Fibroblast of the conjunctiva (primary cell): ENCODE measurements at regions not wholly inside any gene's neighbourhood (a gene's known extent, or its start where the extent isn't known, plus 50 kb on each side); places are given as distances from the start of the nearest gene placed in this dataset.

Experiments used
- DNase-seq: peaks from one replicate; pipeline ENCODE4 v3.0.0-alpha.2; 2010; ENCODE audit warnings: low read depth

- no peak for DNase-seq
Observed at GRCh38 chr15:37165395-37165794, 65.0 kb upstream of the MEIS2 start.

DNA sequence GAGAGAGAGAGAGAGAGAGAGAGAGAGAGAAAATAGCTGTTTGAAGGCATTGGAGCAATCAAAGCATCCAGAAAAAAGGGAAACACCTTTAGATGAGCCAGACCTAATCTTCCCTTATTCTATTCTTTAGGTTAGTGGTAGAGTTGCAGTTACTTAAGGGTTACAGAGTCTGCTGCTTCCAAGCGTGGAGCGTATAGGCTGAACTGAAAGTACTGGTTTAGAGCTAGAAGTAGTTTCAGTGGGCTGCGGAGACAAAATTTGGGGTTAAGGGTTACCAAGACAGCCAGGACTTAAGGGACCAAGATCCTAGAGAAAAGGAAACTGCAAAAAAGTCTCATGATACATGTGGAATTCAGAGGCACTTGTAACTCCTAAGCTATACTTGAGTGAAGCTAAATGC is 66.1 kb upstream of the MEIS2 start:
- no peak for DNase-seq

- DNase-seq: no peak
Observed at GRCh38 chr15:37181339-37181738, 81.0 kb upstream of the MEIS2 start.

- no peak for DNase-seq
Observed at GRCh38 chr15:37199545-37199944, 99.2 kb upstream of the MEIS2 start.

DNA sequence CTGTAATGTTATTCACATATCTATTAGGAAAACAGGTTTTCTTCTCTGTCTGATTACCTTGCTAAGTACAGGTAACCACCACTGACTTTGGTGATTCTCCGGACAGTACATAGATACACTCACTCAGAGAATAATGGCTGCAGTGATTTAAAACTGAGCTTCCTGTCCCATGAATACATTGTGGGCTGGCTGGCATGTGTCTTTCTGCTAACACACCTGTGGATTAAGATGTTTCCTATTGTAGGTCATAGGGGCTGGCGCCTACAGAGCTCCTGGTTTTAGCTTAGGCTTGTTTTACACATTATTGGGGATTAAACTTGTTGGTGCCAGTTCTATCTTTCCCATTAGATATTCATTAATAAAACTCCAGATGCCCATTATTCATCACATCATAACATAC is 102.7 kb upstream of the MEIS2 start:
- DNase-seq: no peak

GRCh38 chr15:37204692-37205091 is 104.3 kb upstream of the MEIS2 start:
- no peak for DNase-seq

DNA sequence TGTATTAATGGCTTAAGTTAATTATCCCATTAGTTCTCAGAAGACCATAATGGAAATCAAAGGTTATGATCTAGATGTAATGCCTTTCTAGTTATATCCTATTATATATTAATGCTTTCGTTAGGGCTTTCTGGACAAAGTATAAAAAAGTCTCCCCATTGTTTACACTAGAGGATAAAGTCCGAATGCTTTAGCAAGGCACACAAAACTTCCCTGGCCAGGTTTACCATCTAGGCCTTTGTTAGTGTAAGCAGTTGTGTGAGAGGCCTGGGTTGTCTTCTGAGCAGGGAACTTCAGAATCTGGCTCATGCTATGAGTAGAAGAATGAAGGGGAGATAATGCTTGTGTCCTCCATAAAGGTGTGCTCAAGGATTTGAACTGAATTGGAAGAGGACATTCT is 106.3 kb upstream of the MEIS2 start:
- no peak for DNase-seq

DNA sequence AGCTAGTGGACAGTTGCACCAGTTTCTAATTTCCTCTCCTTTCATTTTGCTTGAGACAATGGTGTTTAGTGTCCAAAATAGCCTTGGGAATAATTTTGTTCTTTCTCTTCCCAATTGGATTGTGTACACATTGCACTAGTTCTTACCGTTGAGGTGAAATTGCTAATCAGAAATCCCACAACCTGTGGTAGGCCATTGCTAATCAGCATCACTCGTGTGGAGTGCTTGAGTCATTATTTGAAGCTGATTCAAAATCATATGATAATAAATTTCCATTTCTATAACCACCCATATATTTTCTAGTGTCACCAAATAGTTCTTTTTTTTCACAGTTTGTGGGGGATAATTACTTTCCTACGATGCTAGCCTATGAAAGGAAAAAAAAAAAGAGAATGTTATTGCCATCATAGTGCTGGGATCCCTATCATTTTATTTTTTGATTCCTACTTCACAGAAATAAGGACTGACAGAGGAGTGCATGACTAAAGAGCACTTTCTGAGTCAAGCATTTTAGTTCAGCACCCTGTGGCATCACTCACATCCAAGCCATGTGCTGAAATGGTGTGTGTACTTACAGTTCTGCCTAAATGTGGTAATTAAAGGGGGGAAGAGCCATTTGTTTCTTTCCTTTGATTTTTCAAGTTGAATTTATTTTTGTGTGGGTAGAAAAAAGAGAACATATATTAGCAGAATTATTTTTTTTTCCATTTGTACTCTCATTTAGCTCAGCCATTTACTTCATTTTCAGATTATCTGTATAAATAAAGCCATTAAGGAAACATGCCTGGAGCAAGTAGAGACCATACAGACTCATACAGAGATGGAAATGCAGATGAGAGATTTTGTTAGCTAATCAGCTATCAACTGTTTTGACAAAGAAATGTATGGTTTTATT is 108.0 kb upstream of the MEIS2 start:
- no peak for DNase-seq

DNA sequence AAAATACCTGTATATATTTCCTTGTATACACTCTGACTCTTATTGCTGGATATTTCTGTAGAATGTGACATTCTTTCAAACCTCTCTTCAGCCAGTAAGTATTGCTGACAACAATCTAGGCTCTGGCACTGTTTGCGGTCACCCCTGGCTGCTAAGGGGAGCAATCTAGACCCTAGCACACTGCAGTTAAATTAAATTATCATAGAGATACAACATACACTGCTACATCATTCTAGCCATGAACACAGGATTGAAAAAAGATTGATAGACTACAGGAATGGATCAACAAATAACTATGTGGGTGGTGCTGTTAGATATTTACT is 108.7 kb upstream of the MEIS2 start:
- no peak for DNase-seq

DNA sequence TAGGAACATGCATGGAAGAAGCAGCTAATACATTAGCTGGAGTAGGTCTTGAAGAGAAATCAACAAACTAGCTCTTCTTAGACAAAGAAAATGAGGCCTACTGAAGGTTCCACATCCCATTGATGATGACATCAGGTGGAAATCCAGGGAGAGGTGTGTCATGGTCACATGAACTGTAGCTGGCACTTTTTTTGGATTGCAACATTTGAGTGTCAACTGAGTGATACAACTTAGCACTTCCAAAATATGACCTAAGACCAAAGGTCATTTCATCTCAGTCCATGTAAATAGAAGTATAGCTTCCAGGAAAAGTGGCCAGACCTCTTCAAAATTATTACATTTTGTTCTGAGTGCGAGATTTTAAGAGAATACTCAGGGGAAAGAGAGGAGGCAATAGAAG is 117.2 kb upstream of the MEIS2 start:
- no peak for DNase-seq

GRCh38 chr15:37218351-37218916 is 118.1 kb upstream of the MEIS2 start:
- no peak for DNase-seq

- DNase-seq: no peak
Observed at GRCh38 chr15:37219211-37219701, 118.9 kb upstream of the MEIS2 start.

DNA sequence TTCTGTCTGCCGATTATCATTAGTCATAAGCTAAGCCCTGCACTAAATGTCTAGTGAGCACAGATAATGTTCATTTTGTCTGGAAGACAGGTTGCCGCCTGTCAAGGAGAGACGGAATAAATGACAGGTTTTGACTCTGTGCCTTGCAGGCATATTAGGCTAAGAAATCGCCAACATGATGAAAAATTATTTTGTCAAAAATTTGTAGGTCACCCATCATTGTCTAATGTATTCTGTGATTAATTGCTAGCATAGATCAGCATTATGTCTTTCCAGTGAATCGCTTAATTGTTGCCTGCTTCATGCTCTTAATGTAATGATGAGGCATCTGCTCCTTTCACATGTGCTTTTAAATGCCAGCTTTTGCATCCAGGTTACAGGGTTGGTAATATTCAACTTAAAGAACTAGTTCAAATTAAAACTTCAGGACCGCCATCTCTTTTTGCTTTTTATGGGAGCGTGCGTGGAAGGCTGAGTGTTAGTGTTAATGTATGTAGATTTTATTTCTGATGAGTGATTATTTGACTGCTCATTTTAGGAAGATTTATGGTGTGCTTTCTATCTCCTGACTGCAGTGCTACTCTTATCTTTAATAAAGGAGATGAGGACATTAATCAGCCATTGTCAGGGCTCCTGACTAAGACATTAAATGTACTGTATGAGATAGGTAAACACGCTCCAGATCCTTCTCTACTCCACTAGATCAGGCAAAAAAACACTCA is 120.8 kb upstream of the MEIS2 start:
- no peak for DNase-seq

DNA sequence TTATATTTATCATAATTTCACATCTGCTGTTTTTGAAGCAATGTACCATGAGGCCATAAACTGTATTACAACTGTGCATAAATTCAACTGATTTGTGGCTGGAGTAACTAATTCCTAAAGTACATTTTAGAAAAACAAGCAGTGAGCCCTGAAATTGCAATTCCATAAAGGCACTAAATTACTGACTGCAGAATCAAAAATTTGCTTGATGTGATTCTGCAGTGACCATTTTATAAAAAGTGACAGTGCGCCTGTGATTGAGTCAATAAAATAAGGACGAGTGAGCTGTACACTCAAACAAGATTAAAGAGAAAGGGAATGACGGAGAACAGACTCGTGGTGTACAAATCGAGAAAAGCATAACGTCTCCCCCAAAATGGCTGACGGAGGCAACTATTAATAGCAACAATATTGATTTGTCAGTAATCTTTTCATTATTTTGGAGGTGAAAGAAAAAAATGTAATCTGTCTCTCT is 121.4 kb upstream of the MEIS2 start:
- no peak for DNase-seq

DNA sequence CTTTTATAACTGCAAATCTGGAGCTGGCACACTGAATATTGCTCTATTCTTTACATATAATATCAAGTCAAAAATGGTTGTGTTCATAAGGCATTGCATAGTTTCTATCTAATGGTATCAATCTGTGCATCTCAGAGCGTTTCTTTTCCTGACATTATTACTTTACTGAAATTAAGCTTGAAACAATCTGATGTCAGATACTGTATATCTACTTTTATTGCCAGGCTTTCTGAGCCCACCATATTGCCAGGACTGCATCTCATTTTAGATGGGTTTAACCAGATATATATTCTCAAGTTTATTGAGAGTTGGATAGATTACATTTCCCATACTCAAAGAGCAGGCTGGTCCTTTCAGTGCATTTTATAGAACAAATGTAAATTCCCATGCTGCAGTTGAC is 122.7 kb upstream of the MEIS2 start:
- DNase-seq: no peak

GRCh38 chr15:37229855-37230619 is 129.7 kb upstream of the MEIS2 start:
- no peak for DNase-seq

GRCh38 chr15:37245358-37245757 is 145.0 kb upstream of the MEIS2 start:
- no peak for DNase-seq

GRCh38 chr15:37246065-37246464 is 145.7 kb upstream of the MEIS2 start:
- no peak for DNase-seq

- no peak for DNase-seq
Observed at GRCh38 chr15:37246856-37247255, 146.5 kb upstream of the MEIS2 start.

DNA sequence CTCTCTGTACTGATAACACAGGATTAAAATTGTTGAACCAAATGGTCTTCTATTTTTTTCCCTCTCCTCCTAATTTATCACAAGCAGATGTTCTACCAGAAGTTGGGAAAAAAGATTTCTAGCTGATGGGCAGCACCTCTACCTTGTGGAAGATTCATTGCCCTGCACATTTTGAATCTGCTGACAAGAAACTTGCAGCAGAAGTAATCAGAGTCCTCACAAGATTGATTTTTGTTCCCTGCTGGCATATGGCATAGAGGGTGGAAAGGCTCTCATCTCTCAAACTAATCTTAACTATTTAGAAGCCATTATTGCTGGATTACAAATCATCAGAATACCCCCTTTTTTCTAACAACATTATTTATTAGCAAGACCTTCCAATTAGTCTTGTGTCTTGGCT is 148.9 kb upstream of the MEIS2 start:
- no peak for DNase-seq

DNA sequence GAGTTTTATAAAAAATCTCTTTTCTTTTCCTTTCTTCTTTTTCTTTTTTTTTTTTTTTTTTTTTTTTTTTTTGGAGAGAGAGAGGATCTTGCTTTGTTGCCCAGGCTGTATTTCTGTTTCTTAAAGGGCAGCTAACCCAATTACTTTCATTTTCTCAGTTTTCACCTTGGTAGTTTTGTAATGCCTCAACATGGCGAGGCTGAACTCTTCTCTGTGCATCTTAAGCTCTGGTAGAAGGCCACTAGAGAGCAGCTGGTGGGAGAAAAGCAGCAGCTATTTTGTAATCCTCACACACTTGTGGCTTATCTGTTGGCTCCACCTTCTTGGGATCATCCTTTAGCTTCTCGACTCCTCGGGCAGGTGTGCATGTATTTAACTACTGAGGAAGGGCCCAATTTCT is 152.2 kb upstream of the MEIS2 start:
- no peak for DNase-seq

GRCh38 chr15:37253877-37254276 is 153.5 kb upstream of the MEIS2 start:
- no peak for DNase-seq
